AG10803 (cell line): ENCODE measurements at regions not wholly inside any gene's neighbourhood (a gene's known extent, or its start where the extent isn't known, plus 50 kb on each side); places are given as distances from the start of the nearest gene placed in this dataset.

Experiments used
- DNase-seq: peaks from one replicate; pipeline ENCODE4 v3.0.0; 2010; ENCODE audit warnings: low read depth
- H3K4me3 ChIP-seq: 2 replicates; pipeline ENCODE4 v1.5.1; 2011; ENCODE audit warnings: mild to moderate bottlenecking, low read length, control low read depth
- CTCF ChIP-seq: conservative IDR thresholded peaks from 2 replicates; pipeline ENCODE4 v1.5.1; 2011; ENCODE audit warnings: mild to moderate bottlenecking, low read length, control low read depth, inconsistent platforms

- TF ChIP-seq CTCF, result no peak
- DNase-seq, result no peak
- no peak overlapping the region for H3K4me3 ChIP-seq
Measured at GRCh38 chr1:37398096-37398495, 76.3 kb upstream of the ZC3H12A start.

- no peak for TF ChIP-seq CTCF
- no peak for DNase-seq
- no peak overlapping the region for H3K4me3 ChIP-seq
Measured at GRCh38 chr1:37399205-37399604, 75.2 kb upstream of the ZC3H12A start.

GRCh38 chr1:37399830-37400464, 74.4 kb upstream of the ZC3H12A start:
- TF ChIP-seq CTCF, result no peak
- H3K4me3 ChIP-seq, result no peak overlapping the region
- DNase-seq, result no peak

GRCh38 chr1:37400466-37401225, 73.7 kb upstream of the ZC3H12A start:
- DNase-seq, result no peak
- TF ChIP-seq CTCF, result no peak
- no peak overlapping the region for H3K4me3 ChIP-seq

- TF ChIP-seq CTCF, result no peak
- no peak for DNase-seq
Measured at GRCh38 chr1:37403166-37403565, 71.2 kb upstream of the ZC3H12A start.

GRCh38 chr1:37404711-37405110, 69.7 kb upstream of the ZC3H12A start:
- no peak overlapping the region for H3K4me3 ChIP-seq
- no peak for DNase-seq
- no peak for TF ChIP-seq CTCF

More at GRCh38 chr1:37403166-37403565, 71.2 kb upstream of the ZC3H12A start:
- no peak overlapping the region for H3K4me3 ChIP-seq

GRCh38 chr1:37410105-37410504, 64.3 kb upstream of the ZC3H12A start:
- H3K4me3 ChIP-seq, result no peak overlapping the region
- no peak for TF ChIP-seq CTCF
- DNase-seq, result no peak
